Panc1 (cell line): ENCODE measurements at regions not wholly inside any gene's neighbourhood (a gene's known extent, or its start where the extent isn't known, plus 50 kb on each side); places are given as distances from the start of the nearest gene placed in this dataset.

Source experiments
- CTCF ChIP-seq: fragments of 450-650 bp; IDR thresholded peaks from 2 replicates; pipeline ENCODE4 v1.5.1; 2017; ENCODE audit warnings: mild to moderate bottlenecking
- POLR2AphosphoS5 ChIP-seq: IDR thresholded peaks from 2 replicates; pipeline ENCODE4 v1.6.1; 2012; ENCODE audit warnings: mild to moderate bottlenecking, low read depth, low read length, moderate library complexity
- REST ChIP-seq, 2 experiments: IDR thresholded peaks; 2 replicates each; pipeline ENCODE4 v1.6.1; 2011 to 2012; ENCODE audit warnings: low read depth in 2 of 2, control low read depth in 1 of 2, low read length in 1 of 2, mild to moderate bottlenecking in 1 of 2, moderate library complexity in 1 of 2; ENCODE audit not compliant: insufficient read depth in 1 of 2
- SIN3A ChIP-seq: IDR thresholded peaks from 2 replicates; pipeline ENCODE4 v1.6.1; 2012; ENCODE audit warnings: low read depth, mild to moderate bottlenecking, low read length, moderate library complexity, borderline replicate concordance; ENCODE audit not compliant: insufficient read depth
- TCF7L2 ChIP-seq: IDR thresholded peaks from 2 replicates; pipeline ENCODE4 v1.6.1; 2011; ENCODE audit warnings: mild to moderate bottlenecking, low read depth, low read length, inconsistent platforms

GRCh38 chr2:181116261-181116660 lies 135.9 kb downstream of the UBE2E3 start:
- TF ChIP-seq CTCF (no peak), POLR2AphosphoS5 (no peak), REST (IDR thresholded peaks at IDR 0.05; ENCODE audit: insufficient read depth in 1 of 2, low read depth in 2 of 2, low read length in 1 of 2) (no peak), TCF7L2 (no peak), SIN3A (no peak)
